Hematopoietic multipotent progenitor cell (in vitro differentiated cells): ENCODE measurements at regions not wholly inside any gene's neighbourhood (a gene's known extent, or its start where the extent isn't known, plus 50 kb on each side); places are given as distances from the start of the nearest gene placed in this dataset.
"Not testable (repeated sequence)": the region's sequence is repeated elsewhere in the genome, so short reads cannot be mapped to it uniquely, and the experiment has no call there.

Experiments used
- DNase-seq, 3 donors: peaks; one replicate each; pipeline ENCODE4 v3.0.0-alpha.2; 2011 to 2015; ENCODE audit warnings: low read depth in 2 of 3, low spot score in 2 of 3

DNA sequence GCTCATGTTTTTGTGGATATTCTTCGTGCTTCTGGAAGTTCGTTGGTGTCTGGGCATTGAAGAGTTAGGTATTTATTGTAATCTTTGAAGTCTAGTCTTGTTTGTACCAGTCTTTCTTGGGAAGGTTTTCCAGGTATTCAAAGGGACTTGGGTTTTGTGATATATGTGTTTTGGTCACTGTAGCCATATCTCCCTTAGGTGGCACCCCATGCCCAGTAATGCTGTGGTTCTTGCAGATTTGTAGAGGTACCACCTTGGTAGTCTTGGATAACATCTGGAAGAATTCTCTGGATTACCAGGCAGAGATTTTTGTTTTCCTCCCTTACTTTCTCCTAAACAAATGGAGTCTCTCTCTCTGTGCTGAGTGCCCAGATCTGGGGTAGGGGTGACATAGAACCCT is 184.1 kb downstream of the TEX13C start:
- DNase-seq = no peak

DNA sequence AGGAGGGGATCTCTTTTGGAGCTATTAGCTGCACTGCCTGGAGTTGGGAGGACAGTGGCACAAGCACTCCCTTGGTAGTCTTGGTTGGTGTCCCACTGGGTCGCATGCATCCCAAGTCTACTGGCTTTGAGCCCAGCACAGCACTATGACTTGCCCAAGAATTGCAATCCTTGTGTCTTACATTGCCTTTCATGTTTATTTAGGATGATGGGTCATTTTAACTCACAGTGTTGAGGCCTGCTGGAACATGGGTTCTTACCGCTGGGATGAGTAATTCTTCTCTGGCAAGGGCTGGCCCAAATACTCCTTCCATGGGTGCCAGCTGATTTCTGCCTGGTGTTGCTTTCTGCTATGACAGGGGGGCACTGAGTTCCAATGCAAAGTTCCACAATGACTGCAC is 185.5 kb downstream of the TEX13C start:
- no peak for DNase-seq

DNA sequence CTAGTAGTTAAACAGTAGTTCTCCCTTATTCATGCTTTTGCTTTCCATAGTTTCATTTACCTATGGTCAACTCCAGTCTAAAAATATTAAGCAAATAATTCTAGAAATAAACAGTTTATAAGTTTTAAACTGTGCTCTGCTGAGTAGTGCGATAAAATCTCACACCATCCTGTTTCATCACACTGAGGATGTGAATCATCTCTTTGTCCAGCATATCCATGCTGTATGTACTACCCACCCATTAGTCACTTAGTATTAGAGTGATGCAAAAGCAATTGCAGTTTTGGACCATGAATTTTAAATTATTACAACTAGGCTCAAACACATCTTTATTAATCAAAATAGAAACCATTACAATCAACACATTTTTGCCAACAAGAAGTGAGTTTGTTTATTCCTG is 187.4 kb downstream of the TEX13C start:
- no peak for DNase-seq

DNA sequence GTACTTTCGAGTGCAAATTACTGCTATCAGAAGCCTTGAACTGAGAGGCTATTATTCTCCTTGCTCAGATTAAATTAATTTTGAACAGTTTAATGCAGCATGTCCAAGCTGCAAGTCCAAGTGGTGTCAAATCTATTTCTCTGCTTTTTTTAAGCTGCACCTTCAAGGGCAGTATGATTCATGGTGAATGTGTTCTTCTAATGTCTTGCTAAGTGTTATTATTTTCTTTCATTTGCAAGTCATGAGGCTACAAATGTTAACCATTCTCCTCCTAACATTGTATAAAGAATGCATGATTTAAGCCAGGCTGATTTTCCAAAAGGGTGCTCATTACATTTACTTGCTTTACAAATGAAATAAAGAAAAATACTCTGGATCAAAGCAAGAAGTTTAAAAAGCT is 200.4 kb downstream of the TEX13C start:
- DNase-seq = no peak

DNA sequence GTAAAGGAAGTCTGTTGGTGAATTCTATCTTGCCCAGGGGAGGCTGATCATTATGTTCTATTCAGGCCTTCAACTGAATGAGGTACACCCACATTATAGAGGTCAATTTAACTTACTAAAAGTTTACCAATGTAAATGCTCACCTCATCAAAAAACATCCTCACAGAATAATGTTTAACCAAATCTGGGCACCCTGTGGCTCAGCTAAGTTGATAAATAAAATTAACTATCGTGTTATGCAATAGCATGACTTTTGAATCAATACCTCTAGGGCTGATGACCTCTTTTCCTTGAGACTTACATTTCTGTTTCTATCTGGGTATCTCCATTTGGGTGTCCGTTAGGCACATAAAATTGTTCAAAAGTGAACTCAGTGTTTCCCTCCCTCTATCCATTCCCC is 203.1 kb downstream of the TEX13C start:
- no peak for DNase-seq

DNA sequence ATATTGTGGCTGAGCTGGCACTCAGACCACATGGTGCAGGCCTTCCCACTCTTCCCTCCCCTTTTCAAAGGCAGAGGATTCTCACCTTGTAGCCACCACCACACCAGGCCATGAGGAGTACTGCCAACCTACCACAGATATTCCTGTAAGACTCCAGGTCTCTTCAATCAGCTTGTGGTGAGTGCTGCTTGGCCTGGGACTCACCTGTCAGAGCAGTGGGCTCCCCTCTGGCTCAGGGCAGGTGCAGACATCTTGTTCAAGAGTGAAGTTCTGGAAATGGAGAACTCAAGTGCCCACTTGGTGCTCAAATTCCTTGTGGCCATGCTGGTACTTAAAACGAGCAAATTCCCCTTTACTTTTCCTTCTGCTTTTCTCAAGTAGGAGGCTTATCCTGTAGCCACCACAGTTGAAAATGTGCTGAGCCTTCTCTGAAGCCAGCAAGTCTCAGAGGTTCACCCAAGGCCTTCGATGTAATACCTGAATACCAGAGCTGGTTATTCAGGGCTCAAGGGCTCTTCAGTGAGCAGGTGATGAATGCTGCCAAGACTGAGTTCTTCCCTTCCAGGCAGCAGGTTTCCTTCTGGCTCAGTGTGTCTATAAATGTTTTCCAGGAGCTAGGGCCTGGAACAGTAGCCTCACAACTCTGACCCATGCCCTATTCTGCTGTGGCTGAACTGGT is 212.9 kb downstream of the TEX13C start:
- no peak for DNase-seq

DNA sequence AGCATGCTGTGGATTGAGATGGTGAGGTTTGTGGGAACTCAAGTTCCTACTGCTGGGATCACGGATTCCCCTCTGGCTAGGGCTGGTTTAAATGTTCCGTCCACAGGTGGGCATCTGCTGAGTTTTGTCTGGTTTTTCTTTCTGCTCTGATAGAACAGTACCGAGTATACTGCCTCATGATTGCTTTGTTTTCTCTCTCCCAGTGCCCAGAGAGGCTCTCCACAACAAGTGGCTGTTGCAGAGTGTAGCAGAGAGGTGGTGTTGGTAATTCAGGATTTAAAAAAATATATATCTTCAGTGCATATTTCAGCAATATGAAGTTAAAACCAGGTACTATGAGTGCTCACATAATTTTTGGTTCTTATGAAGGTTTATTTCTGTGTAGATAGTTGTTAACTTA is 213.7 kb downstream of the TEX13C start:
- DNase-seq = no peak

DNA sequence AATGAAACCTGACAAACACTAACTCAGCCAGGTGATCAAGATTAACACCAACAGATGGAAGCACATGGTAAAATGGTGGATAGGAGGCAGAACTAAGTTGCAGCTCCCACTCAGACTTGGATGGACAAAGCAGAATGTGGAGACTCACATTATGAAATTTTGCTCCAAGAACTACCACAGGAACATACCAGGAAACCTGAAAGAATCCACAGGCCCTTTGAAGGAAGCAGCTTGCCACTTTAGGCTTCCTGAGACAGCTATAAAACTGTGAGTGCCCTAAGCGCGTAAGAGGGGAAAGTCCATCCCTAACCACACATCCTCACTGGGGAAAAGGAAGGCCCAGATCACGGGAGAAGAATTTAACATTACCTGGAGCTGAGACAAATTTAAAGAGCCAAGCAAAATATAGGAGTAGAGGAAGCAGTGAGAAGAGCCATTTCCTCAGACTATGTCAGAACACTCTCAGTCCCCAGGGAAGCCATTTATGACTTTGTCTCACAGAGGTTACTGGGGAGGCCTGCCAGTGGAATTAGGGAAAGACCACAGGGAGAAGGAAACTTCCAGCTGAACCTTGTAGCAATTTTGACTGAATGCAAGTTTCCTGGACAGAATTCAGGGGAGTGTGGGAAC is 224.5 kb downstream of the TEX13C start:
- peak in 2 of 3 donors; percentile 7 to 27 for DNase-seq

DNA sequence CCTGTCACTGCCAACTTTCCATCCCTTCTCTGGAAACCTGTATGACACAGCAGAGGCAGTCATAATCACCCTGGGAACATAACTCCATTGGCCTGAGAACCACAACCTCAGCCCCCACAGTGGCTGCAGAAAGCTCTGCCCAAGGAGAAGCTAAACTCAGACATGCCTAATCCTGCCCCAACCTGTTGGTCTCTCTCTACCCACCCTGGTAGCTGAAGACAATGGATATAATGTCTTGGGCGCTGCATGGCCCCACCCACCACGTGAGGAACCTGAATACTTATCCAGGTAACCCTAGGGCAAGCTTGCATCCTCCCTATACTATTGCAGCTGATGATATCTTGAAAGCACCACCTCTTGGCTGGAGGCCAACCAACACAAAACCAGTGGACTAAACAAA is 225.2 kb downstream of the TEX13C start:
- no peak for DNase-seq

DNA sequence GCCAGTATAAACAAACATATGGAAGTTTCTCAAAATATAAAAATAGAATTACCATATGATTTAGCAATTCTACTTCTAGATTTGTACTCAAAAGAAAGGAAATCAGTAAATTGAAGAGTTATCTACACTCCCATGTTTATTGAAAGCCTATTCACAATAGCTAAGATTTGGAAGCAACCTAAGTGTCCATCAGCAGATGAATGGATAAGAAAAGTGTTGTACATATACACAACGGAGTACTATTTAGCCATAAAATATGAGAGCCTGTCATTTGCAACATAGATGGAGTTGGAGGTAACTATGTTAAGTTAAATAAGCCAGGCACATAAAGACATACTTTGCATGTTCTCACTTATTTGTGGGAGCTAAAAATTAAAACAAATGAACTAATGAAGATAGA is 257.8 kb downstream of the TEX13C start:
- DNase-seq = no peak

DNA sequence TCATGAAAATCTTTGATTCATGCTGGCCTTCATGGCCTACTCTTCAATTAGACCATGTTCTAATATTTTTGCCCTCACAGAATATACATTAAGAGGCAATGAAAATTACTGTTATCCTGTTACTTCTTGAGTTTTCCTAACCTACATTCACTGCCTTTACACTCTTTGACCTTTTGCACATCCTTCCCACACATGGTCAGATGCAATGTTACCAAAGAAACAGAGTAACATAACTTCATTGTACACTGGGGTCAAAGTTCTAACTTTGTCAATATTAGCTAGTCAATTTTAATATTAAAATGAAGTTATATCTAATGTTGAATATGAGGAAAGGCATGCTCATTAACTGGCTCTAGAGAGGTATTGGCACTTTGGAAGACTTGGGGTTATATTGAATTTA is 284.8 kb downstream of the TEX13C start:
- DNase-seq = no peak

DNA sequence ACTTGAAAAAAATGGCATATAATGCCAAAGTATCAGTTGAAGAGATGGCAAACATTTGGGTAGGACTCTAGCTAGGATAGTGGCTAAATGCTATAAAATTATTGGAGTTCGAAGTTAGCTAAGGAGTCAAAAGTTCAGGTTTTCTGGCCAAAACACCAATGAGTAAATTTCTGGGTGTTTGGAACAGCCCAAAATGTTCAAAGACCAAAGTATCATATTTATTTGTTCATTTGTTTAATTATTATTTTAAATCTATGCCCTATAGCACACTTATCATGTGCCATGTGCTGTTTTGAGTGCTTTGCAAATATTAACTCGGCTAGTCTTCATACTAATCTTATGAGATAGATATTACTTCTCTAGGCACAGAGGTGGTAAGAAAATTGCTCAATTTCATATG is 285.5 kb downstream of the TEX13C start:
- DNase-seq = no peak

DNA sequence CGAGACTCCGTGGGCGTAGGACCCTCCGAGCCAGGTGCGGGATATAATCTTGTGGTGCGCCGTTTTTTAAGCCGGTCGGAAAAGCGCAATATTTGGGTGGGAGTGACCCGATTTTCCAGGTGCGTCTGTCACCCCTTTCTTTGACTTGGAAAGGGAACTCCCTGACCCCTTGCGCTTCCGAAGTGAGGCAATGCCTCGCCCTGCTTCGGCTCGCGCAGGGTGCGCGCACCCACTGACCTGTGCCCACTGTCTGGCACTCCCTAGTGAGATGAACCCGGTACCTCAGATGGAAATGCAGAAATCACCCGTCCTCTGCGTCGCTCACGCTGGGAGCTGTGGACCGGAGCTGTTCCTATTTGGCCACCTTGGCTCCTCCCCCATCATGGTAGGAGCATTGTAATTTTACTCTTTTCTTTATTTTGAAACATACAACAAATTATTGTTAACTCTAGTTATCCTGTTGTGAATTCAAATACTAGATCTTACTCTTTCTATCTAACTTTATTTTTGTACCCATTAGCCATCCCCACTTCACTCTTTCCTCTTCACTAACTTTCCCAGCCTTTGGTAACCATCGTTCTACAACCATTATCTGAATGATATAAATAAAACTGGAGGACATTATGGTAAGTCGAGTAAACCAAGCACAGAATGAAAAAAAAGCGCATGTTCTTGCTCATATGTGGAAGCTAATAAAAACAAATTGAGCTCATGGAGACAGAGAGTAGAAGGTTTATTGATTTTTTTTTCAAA is 295.1 kb downstream of the TEX13C start:
- not testable (repeated sequence) for DNase-seq

DNA sequence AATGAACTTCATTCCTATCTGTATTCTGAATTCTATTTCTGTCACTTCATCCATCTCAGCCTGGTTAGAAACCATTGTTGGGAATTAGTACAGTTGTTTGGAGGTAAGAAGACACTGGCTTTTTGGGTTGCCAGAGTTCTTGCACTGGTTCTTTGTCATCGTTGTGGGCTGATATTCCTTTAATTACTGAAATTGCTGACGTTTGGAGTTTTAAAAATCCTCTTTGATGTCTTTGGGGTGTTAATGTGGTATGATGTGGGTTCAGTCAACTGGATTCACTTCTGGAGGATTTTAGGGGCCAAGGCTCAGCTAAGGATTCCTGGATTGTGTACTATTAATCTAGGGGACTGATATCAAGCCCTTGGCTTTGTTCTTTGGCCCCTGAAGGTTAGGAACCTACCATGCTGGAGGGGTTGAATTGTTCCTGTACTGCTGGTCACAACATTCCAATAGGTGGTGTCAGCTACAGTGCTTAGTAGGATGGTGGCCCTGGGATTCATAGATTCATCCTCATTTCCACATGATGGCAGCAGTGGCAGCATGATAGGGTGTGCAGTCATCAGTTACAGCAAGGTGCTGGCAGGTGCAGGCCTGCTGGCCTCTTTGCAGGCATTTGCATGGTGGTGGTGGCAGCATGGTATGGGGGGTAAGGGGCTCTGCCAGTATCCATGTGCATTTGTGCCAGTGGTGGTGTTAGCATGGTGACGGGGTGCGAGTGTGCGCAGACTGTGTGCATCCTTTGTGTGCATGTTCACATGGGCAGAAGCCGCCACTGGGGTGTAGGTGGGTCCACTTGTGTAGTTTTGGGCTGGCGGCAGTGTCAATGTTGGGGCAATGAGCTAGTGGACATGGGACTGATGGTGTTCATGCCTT is 301.3 kb downstream of the TEX13C start:
- no peak for DNase-seq

DNA sequence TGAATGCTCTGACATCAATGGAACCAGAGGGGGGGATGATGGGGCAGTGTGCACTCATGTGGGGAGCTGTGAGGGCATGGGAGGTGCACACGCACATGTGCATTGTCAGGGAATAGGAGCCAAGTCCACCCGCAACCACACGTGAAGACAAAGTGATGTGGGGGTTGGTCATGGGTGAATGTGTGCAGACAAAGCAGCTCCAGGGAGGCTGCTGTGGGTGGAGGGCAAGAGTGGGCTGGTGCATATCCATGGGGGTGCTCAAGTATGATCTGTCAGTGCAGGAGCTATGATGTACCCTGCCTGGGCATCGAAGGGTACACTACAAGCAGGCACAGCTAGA is 301.9 kb downstream of the TEX13C start:
- DNase-seq = no peak

DNA sequence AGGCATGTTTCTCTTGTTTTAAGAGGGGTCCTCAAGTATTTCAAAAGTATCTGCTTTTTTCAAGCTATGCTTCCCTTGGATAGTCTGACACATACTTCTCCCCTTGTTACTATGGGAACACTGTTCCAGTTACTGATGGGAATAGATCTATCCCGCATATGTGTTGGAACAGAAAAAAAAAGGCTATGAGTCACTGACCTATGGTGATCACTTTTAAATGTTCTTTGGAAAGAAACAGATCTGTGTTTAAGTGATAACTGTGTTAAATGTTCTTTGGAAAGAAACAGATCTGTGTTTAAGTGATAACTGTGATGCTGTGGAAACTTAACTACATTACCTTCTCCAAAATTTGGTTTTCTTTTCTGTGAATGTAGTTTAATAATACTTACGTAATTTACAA is 303.2 kb downstream of the TEX13C start:
- no peak for DNase-seq

DNA sequence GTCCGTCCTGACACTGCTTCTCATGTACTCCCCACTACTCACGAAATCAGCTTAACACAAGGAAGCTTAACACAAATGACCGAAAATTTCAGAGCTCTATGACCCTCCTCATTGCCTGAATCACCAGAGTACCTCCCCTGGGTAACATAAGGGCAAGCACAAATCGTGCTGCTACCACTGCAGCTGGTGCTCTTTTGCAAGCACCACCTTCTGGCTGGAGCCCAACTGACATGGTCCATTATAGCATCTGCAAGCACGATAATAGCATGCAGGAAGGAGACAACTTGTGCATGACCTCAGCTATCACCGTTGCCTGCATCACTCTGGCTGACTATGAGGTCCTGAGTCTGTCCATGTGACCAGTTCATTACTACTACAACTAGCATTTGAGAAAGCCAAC is 308.0 kb downstream of the TEX13C start:
- DNase-seq = no peak

DNA sequence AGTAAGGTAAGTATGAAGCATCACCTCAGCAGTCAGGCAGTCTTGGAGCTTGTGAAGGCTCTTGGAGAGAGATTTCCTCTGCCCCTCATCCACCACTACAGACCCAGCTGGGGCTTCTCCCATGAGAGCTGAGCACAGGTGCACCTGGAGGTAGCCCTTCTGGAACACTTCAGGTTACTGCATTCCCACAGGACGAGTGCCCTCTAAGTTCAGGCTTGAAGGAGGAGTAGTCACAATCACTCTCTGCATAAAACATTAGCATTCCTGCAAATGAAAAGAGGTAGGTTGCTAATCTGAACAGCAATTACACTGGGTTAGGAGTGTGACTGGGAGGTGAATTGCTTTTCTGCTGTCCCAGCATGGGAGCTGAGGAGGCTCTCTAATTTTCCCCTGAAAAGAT is 308.8 kb downstream of the TEX13C start:
- DNase-seq = no peak

DNA sequence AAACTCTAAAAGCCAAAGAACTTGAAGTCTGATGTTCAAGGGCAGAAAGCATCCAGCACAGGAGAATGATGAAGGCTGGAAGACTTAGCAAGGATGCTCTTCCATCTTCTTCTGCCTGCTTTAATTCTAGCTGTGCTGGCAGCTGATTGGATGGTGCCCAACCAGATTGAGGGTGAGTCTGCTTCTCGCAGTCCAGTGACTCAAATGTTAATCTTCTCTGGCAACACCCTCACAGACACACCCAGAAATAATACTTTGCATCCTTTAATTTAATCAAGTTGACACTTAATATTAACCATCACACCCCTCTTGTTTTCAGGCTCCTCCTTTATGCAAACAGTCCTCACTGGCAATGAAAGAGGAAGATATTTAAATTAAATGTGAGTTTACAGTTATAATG is 321.7 kb downstream of the TEX13C start:
- no peak for DNase-seq

DNA sequence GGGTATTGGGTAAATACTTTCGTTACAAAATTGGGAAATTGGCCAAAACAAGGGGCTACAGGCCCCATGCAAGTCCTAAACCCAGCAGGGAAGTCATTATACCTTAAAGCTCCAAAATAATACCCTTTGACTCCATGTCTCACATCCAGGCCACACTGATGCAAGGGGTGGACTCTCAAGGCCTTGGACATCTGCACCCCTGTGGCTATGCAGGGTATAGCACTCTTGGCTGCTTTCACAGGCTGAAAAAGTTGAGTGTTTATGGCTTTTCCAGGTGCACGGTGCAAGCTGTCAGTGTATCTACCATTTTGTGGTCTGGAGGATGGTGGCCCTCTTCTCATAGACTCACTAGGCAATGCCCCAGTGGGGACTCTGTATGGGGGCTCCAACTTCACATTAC is 326.5 kb downstream of the TEX13C start:
- no peak for DNase-seq

DNA sequence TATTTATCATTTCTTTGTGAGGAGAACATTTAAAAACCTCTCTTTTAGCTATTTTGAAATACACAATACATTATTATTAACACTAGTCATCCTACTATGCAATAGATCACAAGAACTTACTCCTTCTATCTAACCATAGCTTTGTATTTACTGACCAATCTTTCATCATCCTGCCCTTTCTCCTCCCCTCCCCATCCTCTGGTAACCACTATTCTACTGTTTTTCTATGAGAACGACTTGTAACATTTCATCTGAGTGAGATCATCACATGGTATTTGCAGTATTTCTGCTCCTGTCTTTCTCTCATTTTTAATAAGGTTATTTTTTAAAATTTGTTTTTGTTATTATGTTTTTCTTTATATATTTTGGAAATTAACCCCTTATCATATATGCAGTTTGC is 331.8 kb downstream of the TEX13C start:
- no peak for DNase-seq
